CD14-positive monocyte (primary cell): ENCODE measurements at regions not wholly inside any gene's neighbourhood (a gene's known extent, or its start where the extent isn't known, plus 50 kb on each side); places are given as distances from the start of the nearest gene placed in this dataset.

Experiments
- DNase-seq, 3 donors: peaks; one replicate each; pipeline ENCODE4 v3.0.0-alpha.2; 2011 to 2022
- H2AFZ ChIP-seq: 2 replicates; pipeline ENCODE4 v1.6.0; 2012; ENCODE audit warnings: mild to moderate bottlenecking, low read depth, low read length, inconsistent platforms; ENCODE audit not compliant: insufficient read depth, poor library complexity, severe bottlenecking
- H3K27ac ChIP-seq, 2 donors: 1 replicate in 1 of 2; 2 replicates in 1 of 2; pipeline ENCODE4 v1.5.1; 2012 to 2013; ENCODE audit warnings: low read length in 2 of 2, control low read depth in 1 of 2, inconsistent platforms in 1 of 2, low read depth in 1 of 2, mild to moderate bottlenecking in 1 of 2
- H3K27me3 ChIP-seq, 2 donors: one replicate each; pipeline versions ENCODE4 v1.6.0 to v1.6.1; 2011 to 2013; ENCODE audit warnings: low read length in 2 of 2; ENCODE audit not compliant: control insufficient read depth in 2 of 2, insufficient read depth in 2 of 2
- H3K36me3 ChIP-seq, 2 donors: replicated peaks in 1 of 2; 1 replicate in 1 of 2; 2 replicates in 1 of 2; pipeline versions ENCODE4 v1.5.1 to v1.6.1; 2012 to 2013; ENCODE audit warnings: low read length in 2 of 2, control low read depth in 1 of 2, inconsistent platforms in 1 of 2, mild to moderate bottlenecking in 1 of 2; ENCODE audit not compliant: insufficient read depth in 2 of 2, control insufficient read depth in 1 of 2
- H3K4me1 ChIP-seq, 2 donors: 1 replicate in 1 of 2; 2 replicates in 1 of 2; pipeline versions ENCODE4 v1.5.1 to v1.6.1; 2012 to 2013; ENCODE audit warnings: low read length in 2 of 2, control low read depth in 1 of 2, inconsistent platforms in 1 of 2, mild to moderate bottlenecking in 1 of 2, moderate library complexity in 1 of 2; ENCODE audit not compliant: insufficient read depth in 2 of 2, control insufficient read depth in 1 of 2
- H3K4me2 ChIP-seq: replicated peaks from 2 replicates; pipeline ENCODE3; 2012; ENCODE audit warnings: low read length, moderate library complexity, mild to moderate bottlenecking; ENCODE audit not compliant: poor library complexity, severe bottlenecking; ENCODE audit errors: extremely low read depth
- H3K4me3 ChIP-seq, 3 experiments: fragments of 200-600 bp in 1 of 3; sonication (generic) in 1 of 3; replicated peaks in 1 of 3; 1 replicate in 2 of 3; 2 replicates in 1 of 3; pipeline ENCODE4 v1.5.1; 2011 to 2013; ENCODE audit warnings: low read length in 3 of 3, mild to moderate bottlenecking in 3 of 3, control low read depth in 2 of 3, low read depth in 2 of 3, inconsistent platforms in 1 of 3, moderate library complexity in 1 of 3
- H3K79me2 ChIP-seq: 2 replicates; pipeline ENCODE4 v1.6.0; 2012; ENCODE audit warnings: mild to moderate bottlenecking, control low read depth, inconsistent platforms, low read length, moderate library complexity; ENCODE audit not compliant: insufficient read depth
- H3K9ac ChIP-seq: 2 replicates; pipeline ENCODE4 v1.6.0; 2017; ENCODE audit warnings: low read length, mild to moderate bottlenecking; ENCODE audit not compliant: insufficient read depth, poor library complexity, severe bottlenecking
- H3K9me3 ChIP-seq, 2 donors: replicated peaks in 1 of 2; 1 replicate in 1 of 2; 2 replicates in 1 of 2; pipeline versions ENCODE4 v1.5.1 to v1.6.1; 2012 to 2013; ENCODE audit warnings: low read length in 2 of 2, control low read depth in 1 of 2; ENCODE audit not compliant: control insufficient read depth in 1 of 2, insufficient read depth in 1 of 2
- H4K20me1 ChIP-seq: 2 replicates; pipeline ENCODE4 v1.6.0; 2012; ENCODE audit warnings: mild to moderate bottlenecking, low read length, control low read depth, moderate library complexity; ENCODE audit not compliant: insufficient read depth
- H3K27ac Mint-ChIP-seq, 7 donors: one replicate each; pipeline ENCODE4 v1.8.0; 2020; ENCODE audit warnings: mild to moderate bottlenecking in 7 of 7, mixed read lengths in 7 of 7, moderate library complexity in 6 of 7, inconsistent platforms in 2 of 7
- H3K27me3 Mint-ChIP-seq, 3 donors: one replicate each; pipeline ENCODE4 v1.8.0; 2021 to 2022; ENCODE audit warnings: low read depth in 3 of 3, mild to moderate bottlenecking in 3 of 3, mixed read lengths in 3 of 3, moderate library complexity in 3 of 3, inconsistent platforms in 1 of 3
- H3K36me3 Mint-ChIP-seq, 2 donors: one replicate each; pipeline ENCODE4 v1.8.0; 2020; ENCODE audit warnings: mixed read lengths in 2 of 2, inconsistent platforms in 1 of 2, mild to moderate bottlenecking in 1 of 2
- H3K4me1 Mint-ChIP-seq: one replicate; pipeline ENCODE4 v1.8.0; 2020; ENCODE audit warnings: mild to moderate bottlenecking, mixed read lengths
- H3K4me3 Mint-ChIP-seq, 2 donors: one replicate each; pipeline ENCODE4 v1.8.0; 2020; ENCODE audit warnings: mild to moderate bottlenecking in 2 of 2, mixed read lengths in 2 of 2, moderate library complexity in 1 of 2
- H3K9me3 Mint-ChIP-seq, 7 donors: one replicate each; pipeline ENCODE4 v1.8.0; 2020 to 2022; ENCODE audit warnings: mixed read lengths in 7 of 7, mild to moderate bottlenecking in 6 of 7, moderate library complexity in 6 of 7, inconsistent platforms in 2 of 7
- CTCF ChIP-seq: fragments of 200-600 bp; IDR thresholded peaks from one replicate; pipeline ENCODE4 v1.8.0; 2022; ENCODE audit warnings: antibody characterized with exemption, mild to moderate bottlenecking
- WGBS: methylation state at CpG from one replicate; pipeline ENCODE4 v1.1.5; 2013; ENCODE audit warnings: missing lambda C conversion rate; ENCODE audit not compliant: insufficient coverage; 5-methylcytosine and 5-hydroxymethylcytosine counted together
- intact Hi-C, 2 donors: fragments of 100-400 bp; cut with micrococcal nuclease; formaldehyde crosslinking; loops; one replicate each; pipeline versions ENCODE4 v1.15.0 to v1.15.1; 2023

- peaks cover 0 to 3% (median 2%) of the 10 kb centered on the region in 3 donors for H3K27me3 Mint-ChIP-seq
- Histone ChIP-seq H3K27me3 (no peaks in the 10 kb centered on the region), H3K4me1 (no peaks in the 10 kb centered on the region), H3K36me3 (no peaks in the 10 kb centered on the region), H3K9ac (no peak overlapping the region), H3K79me2 (no peaks in the 10 kb centered on the region), H3K9me3 (no peaks in the 10 kb centered on the region), H4K20me1 (no peaks in the 10 kb centered on the region), H2AFZ (no peak overlapping the region), H3K27ac (no peak overlapping the region), H3K4me2 (no peak overlapping the region), H3K4me3 (no peak overlapping the region)
- H3K9me3 Mint-ChIP-seq = peaks cover 0 to 4% (median 0%) of the 10 kb centered on the region in 7 donors
- H3K27ac Mint-ChIP-seq = peak overlapping the region in 1 of 7 donors; percentile 6
- WGBS = no CpG with 5 or more reads among the region's 6 CpGs
- no peaks in the 10 kb centered on the region for H3K36me3 Mint-ChIP-seq
- no peak for DNase-seq
- no peak for TF ChIP-seq CTCF
- intact Hi-C loops = no loop called here
- no peaks in the 10 kb centered on the region for H3K4me1 Mint-ChIP-seq
- no peak overlapping the region for H3K4me3 Mint-ChIP-seq
These were observed 217.3 kb upstream of the ATP5MC3 start for GRCh38 chr2:175398848-175399247.

- Histone ChIP-seq H3K9me3 (no peaks in the 10 kb centered on the region), H3K27me3 (no peaks in the 10 kb centered on the region), H3K9ac (no peak overlapping the region), H3K4me2 (no peak overlapping the region), H3K36me3 (no peaks in the 10 kb centered on the region), H3K27ac (no peak overlapping the region), H3K4me1 (no peaks in the 10 kb centered on the region), H3K4me3 (no peak overlapping the region), H4K20me1 (no peaks in the 10 kb centered on the region), H2AFZ (no peak overlapping the region), H3K79me2 (no peaks in the 10 kb centered on the region)
- peaks cover 0 to 4% (median 0%) of the 10 kb centered on the region in 7 donors for H3K9me3 Mint-ChIP-seq
- no peak for DNase-seq
- no peak overlapping the region for H3K4me3 Mint-ChIP-seq
- H3K36me3 Mint-ChIP-seq = no peaks in the 10 kb centered on the region
- peaks cover 0 to 3% (median 2%) of the 10 kb centered on the region in 3 donors for H3K27me3 Mint-ChIP-seq
- H3K4me1 Mint-ChIP-seq = no peaks in the 10 kb centered on the region
- no peak overlapping the region for H3K27ac Mint-ChIP-seq
- TF ChIP-seq CTCF = no peak
- intact Hi-C loops = no loop called here
These were observed 215.2 kb upstream of the ATP5MC3 start for GRCh38 chr2:175396696-175397095.
